CD4-positive, alpha-beta T cell (primary cell): ENCODE measurements at regions not wholly inside any gene's neighbourhood (a gene's known extent, or its start where the extent isn't known, plus 50 kb on each side); places are given as distances from the start of the nearest gene placed in this dataset.

Experiments used
- ATAC-seq: fragments of 200-7000 bp; cut with Tn5 transposase; one replicate; pipeline ENCODE4 v1.10.0; 2022; ENCODE audit warnings: mild to moderate bottlenecking; ENCODE audit not compliant: poor library complexity
- CTCF ChIA-PET: fragments of 350-600 bp; sonication (Branson Sonifier 250); formaldehyde crosslinking; loops from one replicate; lab custom pipeline; 2021; ENCODE audit warnings: antibody characterized with exemption, inconsistent platforms; lab: Charles Lee
- POLR2A ChIA-PET: fragments of 350-600 bp; sonication (Branson Sonifier 250); formaldehyde crosslinking; loops from one replicate; lab custom pipeline; 2021; ENCODE audit warnings: antibody characterized with exemption, inconsistent platforms; lab: Charles Lee
- DNase-seq, 14 experiments: peaks; one replicate each; pipeline ENCODE4 v3.0.0-alpha.2; 2013 to 2020; ENCODE audit warnings: mixed read lengths in 2 of 14
- H3K27ac ChIP-seq, 2 donors: one replicate each; pipeline versions ENCODE4 v1.5.1 to v1.7.0; 2013; ENCODE audit warnings: low read length in 2 of 2, low read depth in 1 of 2, mild to moderate bottlenecking in 1 of 2
- H3K27me3 ChIP-seq, 2 experiments: 1 replicate in 1 of 2; 2 replicates in 1 of 2; pipeline versions ENCODE4 v1.6.1 to v1.7.0; 2013; ENCODE audit warnings: low read length in 2 of 2, control low read depth in 1 of 2, mild to moderate bottlenecking in 1 of 2, moderate library complexity in 1 of 2; ENCODE audit not compliant: insufficient read depth in 2 of 2, control insufficient read depth in 1 of 2
- H3K36me3 ChIP-seq: one replicate; pipeline ENCODE4 v1.6.1; 2013; ENCODE audit warnings: low read length, control low read depth; ENCODE audit not compliant: insufficient read depth
- H3K4me1 ChIP-seq: one replicate; pipeline ENCODE4 v1.6.1; 2013; ENCODE audit warnings: low read length, control low read depth; ENCODE audit not compliant: insufficient read depth
- H3K4me3 ChIP-seq: one replicate; pipeline ENCODE4 v1.5.1; 2013; ENCODE audit warnings: mild to moderate bottlenecking, low read length, moderate library complexity
- H3K9me3 ChIP-seq, 2 experiments: 1 replicate in 1 of 2; 2 replicates in 1 of 2; pipeline versions ENCODE4 v1.6.1 to v1.7.0; 2013; ENCODE audit warnings: low read length in 2 of 2, mild to moderate bottlenecking in 2 of 2, control low read depth in 1 of 2, moderate library complexity in 1 of 2; ENCODE audit not compliant: control insufficient read depth in 1 of 2, insufficient read depth in 1 of 2
- H3K27ac Mint-ChIP-seq: one replicate; pipeline ENCODE4 v1.8.0; 2020; ENCODE audit warnings: mixed read lengths
- H3K27me3 Mint-ChIP-seq: one replicate; pipeline ENCODE4 v1.8.0; 2021; ENCODE audit warnings: mixed read lengths
- H3K36me3 Mint-ChIP-seq: one replicate; pipeline ENCODE4 v1.8.0; 2021; ENCODE audit warnings: low read depth, mixed read lengths
- H3K4me1 Mint-ChIP-seq: one replicate; pipeline ENCODE4 v1.8.0; 2021; ENCODE audit warnings: low read depth, mixed read lengths
- H3K4me3 Mint-ChIP-seq: one replicate; pipeline ENCODE4 v1.8.0; 2020; ENCODE audit warnings: mild to moderate bottlenecking, mixed read lengths
- H3K9me3 Mint-ChIP-seq: one replicate; pipeline ENCODE4 v1.8.0; 2020; ENCODE audit warnings: mixed read lengths
- intact Hi-C, 2 experiments: fragments of 100-400 bp; cut with DNase I in 1 of 2; cut with micrococcal nuclease in 1 of 2; formaldehyde crosslinking; loops; one replicate each; pipeline versions ENCODE4 v1.15.1 to v1.9.0; 2023 to 2025; cut with DNase I, micrococcal nuclease
- TF ChIP-seq, protein P1 (sequence below): fragments of 200-600 bp; IDR thresholded peaks from one replicate; pipeline ENCODE4 v1.8.0; 2022; ENCODE audit warnings: antibody characterized with exemption, mild to moderate bottlenecking

DNA sequence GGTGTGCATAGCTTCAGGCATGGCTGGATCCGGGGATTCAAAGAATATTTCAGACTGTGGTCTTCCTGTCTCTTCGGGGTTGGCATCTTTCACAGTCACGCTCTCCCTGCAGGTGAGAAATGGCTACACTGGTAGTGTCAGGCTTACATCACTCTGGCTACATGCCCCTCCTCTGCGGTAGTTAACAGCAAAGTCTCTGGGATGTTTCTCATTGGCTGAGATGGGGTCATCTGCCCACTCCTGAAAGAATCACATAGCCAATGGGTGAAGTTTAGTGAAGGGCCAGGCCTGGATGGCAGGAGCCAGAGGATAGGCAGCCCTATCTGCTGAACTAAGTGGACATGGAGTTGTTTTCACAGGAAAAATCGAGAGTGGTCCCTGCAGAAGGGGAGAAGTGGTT is 356.5 kb downstream of the MATN1 start:
- ChIA-PET POLR2A (no interaction called here), CTCF (no interaction called here)
- no peak overlapping the region for H3K4me3 Mint-ChIP-seq
- Histone ChIP-seq H3K36me3 (no peaks in the 10 kb centered on the region), H3K4me3 (no peak overlapping the region), H3K9me3 (no peaks in the 10 kb centered on the region), H3K4me1 (no peaks in the 10 kb centered on the region), H3K27me3 (peaks cover 0 to 4% of the 10 kb centered on the region in 2 experiments), H3K27ac (no peak overlapping the region)
- no peaks in the 10 kb centered on the region for H3K36me3 Mint-ChIP-seq
- H3K9me3 Mint-ChIP-seq: no peaks in the 10 kb centered on the region
- TF ChIP-seq, protein P1, sequence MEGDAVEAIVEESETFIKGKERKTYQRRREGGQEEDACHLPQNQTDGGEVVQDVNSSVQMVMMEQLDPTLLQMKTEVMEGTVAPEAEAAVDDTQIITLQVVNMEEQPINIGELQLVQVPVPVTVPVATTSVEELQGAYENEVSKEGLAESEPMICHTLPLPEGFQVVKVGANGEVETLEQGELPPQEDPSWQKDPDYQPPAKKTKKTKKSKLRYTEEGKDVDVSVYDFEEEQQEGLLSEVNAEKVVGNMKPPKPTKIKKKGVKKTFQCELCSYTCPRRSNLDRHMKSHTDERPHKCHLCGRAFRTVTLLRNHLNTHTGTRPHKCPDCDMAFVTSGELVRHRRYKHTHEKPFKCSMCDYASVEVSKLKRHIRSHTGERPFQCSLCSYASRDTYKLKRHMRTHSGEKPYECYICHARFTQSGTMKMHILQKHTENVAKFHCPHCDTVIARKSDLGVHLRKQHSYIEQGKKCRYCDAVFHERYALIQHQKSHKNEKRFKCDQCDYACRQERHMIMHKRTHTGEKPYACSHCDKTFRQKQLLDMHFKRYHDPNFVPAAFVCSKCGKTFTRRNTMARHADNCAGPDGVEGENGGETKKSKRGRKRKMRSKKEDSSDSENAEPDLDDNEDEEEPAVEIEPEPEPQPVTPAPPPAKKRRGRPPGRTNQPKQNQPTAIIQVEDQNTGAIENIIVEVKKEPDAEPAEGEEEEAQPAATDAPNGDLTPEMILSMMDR: no peak
- ATAC-seq (no peak), DNase-seq (no peak)
- H3K27me3 Mint-ChIP-seq: peaks cover 11% of the 10 kb centered on the region
- H3K27ac Mint-ChIP-seq: no peak overlapping the region
- no peaks in the 10 kb centered on the region for H3K4me1 Mint-ChIP-seq
- intact Hi-C loops: no loop called here

GRCh38 chr1:30366199-30366598 is 357.2 kb downstream of the MATN1 start:
- POLR2A ChIA-PET: no interaction called here
- TF ChIP-seq, protein P1: no peak
- no peaks in the 10 kb centered on the region for H3K9me3 ChIP-seq
- DNase-seq (no peak), ATAC-seq (no peak)
- no peaks in the 10 kb centered on the region for H3K4me1 Mint-ChIP-seq
- H3K27ac Mint-ChIP-seq: no peak overlapping the region
- CTCF ChIA-PET: no interaction called here
- peaks cover 0 to 4% of the 10 kb centered on the region in 2 experiments for H3K27me3 ChIP-seq
- H3K36me3 Mint-ChIP-seq: no peaks in the 10 kb centered on the region
- peaks cover 11% of the 10 kb centered on the region for H3K27me3 Mint-ChIP-seq
- H3K9me3 Mint-ChIP-seq: no peaks in the 10 kb centered on the region
- H3K36me3 ChIP-seq: no peaks in the 10 kb centered on the region
- intact Hi-C loops: no loop called here
- no peak overlapping the region for H3K4me3 Mint-ChIP-seq
- H3K4me1 ChIP-seq: no peaks in the 10 kb centered on the region
- H3K4me3 ChIP-seq: no peak overlapping the region
- H3K27ac ChIP-seq: no peak overlapping the region

GRCh38 chr1:30365596-30365995 is 357.8 kb downstream of the MATN1 start:
- Histone ChIP-seq H3K27me3 (peaks cover 0 to 4% of the 10 kb centered on the region in 2 experiments), H3K36me3 (no peaks in the 10 kb centered on the region), H3K9me3 (no peaks in the 10 kb centered on the region), H3K4me3 (no peak overlapping the region), H3K27ac (no peak overlapping the region), H3K4me1 (no peaks in the 10 kb centered on the region)
- CTCF ChIA-PET: no interaction called here
- POLR2A ChIA-PET: no interaction called here
- Mint-ChIP-seq H3K27me3 (peaks cover 11% of the 10 kb centered on the region), H3K4me3 (no peak overlapping the region), H3K36me3 (no peaks in the 10 kb centered on the region), H3K27ac (no peak overlapping the region), H3K4me1 (no peaks in the 10 kb centered on the region), H3K9me3 (no peaks in the 10 kb centered on the region)
- DNase-seq (no peak), ATAC-seq (no peak)
- intact Hi-C loops: no loop called here
- TF ChIP-seq, protein P1: no peak
